ENCODE measurements at regions not wholly inside any gene's neighbourhood (a gene's known extent, or its start where the extent isn't known, plus 50 kb on each side); places are given as distances from the start of the nearest gene placed in this dataset.

- TF ChIP-seq CTCF (IDR thresholded peaks at IDR 0.05) (no peak), POLR2A (IDR thresholded peaks at IDR 0.05) (no peak)
These were observed 114.6 kb downstream of the AQP9 start for GRCh38 chr15:58252586-58253323.
